ENCODE measurements at regions not wholly inside any gene's neighbourhood (a gene's known extent, or its start where the extent isn't known, plus 50 kb on each side); places are given as distances from the start of the nearest gene placed in this dataset.

GRCh38 chr22:49209452-49210195, 618.0 kb downstream of the BRD1 start:
- in situ Hi-C loops (cut with HindIII; ENCODE audit: low pct_unique_long_range_greater_than_20kb, low sequenced_read_pairs) = no loop called here
- DNase-seq (ENCODE audit: low read depth, low spot score) = no peak

- in situ Hi-C loops (cut with HindIII; ENCODE audit: low pct_unique_long_range_greater_than_20kb, low sequenced_read_pairs) = no loop called here
- DNase-seq (ENCODE audit: low read depth, low spot score) = no peak
Measured at GRCh38 chr22:49208768-49209252, 618.9 kb downstream of the BRD1 start.

- DNase-seq (ENCODE audit: low read depth, low spot score) = no peak
- in situ Hi-C loops (cut with HindIII; ENCODE audit: low pct_unique_long_range_greater_than_20kb, low sequenced_read_pairs) = no loop called here
Measured at GRCh38 chr22:49208004-49208402, 619.7 kb downstream of the BRD1 start.

- in situ Hi-C loops (cut with HindIII; ENCODE audit: low pct_unique_long_range_greater_than_20kb, low sequenced_read_pairs) = no loop called here
- DNase-seq (ENCODE audit: low read depth, low spot score) = no peak
Measured at GRCh38 chr22:49207008-49208003, 620.4 kb downstream of the BRD1 start.

GRCh38 chr22:49206281-49206680, 621.4 kb downstream of the BRD1 start:
- no peak for DNase-seq (ENCODE audit: low read depth, low spot score)
- in situ Hi-C loops (cut with HindIII; ENCODE audit: low pct_unique_long_range_greater_than_20kb, low sequenced_read_pairs) = no loop called here

GRCh38 chr22:49205483-49205800, 622.2 kb downstream of the BRD1 start:
- in situ Hi-C loops (cut with HindIII; ENCODE audit: low pct_unique_long_range_greater_than_20kb, low sequenced_read_pairs) = no loop called here
- DNase-seq (ENCODE audit: low read depth, low spot score) = no peak

GRCh38 chr22:49204599-49205482, 622.8 kb downstream of the BRD1 start:
- no peak for DNase-seq (ENCODE audit: low read depth, low spot score)
- in situ Hi-C loops (cut with HindIII; ENCODE audit: low pct_unique_long_range_greater_than_20kb, low sequenced_read_pairs) = no loop called here

GRCh38 chr22:49203859-49204598, 623.6 kb downstream of the BRD1 start:
- no peak for DNase-seq (ENCODE audit: low read depth, low spot score)
- in situ Hi-C loops (cut with HindIII; ENCODE audit: low pct_unique_long_range_greater_than_20kb, low sequenced_read_pairs) = no loop called here

GRCh38 chr22:49203091-49203858, 624.4 kb downstream of the BRD1 start:
- no peak for DNase-seq (ENCODE audit: low read depth, low spot score)
- in situ Hi-C loops (cut with HindIII; ENCODE audit: low pct_unique_long_range_greater_than_20kb, low sequenced_read_pairs) = no loop called here

- in situ Hi-C loops (cut with HindIII; ENCODE audit: low pct_unique_long_range_greater_than_20kb, low sequenced_read_pairs) = no loop called here
- DNase-seq (ENCODE audit: low read depth, low spot score) = no peak
Measured at GRCh38 chr22:49202226-49202625, 625.4 kb downstream of the BRD1 start.

GRCh38 chr22:49201046-49201970, 626.4 kb downstream of the BRD1 start:
- DNase-seq (ENCODE audit: low read depth, low spot score) = no peak
- in situ Hi-C loops (cut with HindIII; ENCODE audit: low pct_unique_long_range_greater_than_20kb, low sequenced_read_pairs) = no loop called here

- no peak for DNase-seq (ENCODE audit: low read depth, low spot score)
- in situ Hi-C loops (cut with HindIII; ENCODE audit: low pct_unique_long_range_greater_than_20kb, low sequenced_read_pairs) = no loop called here
Measured at GRCh38 chr22:49199224-49199623, 628.4 kb downstream of the BRD1 start.

GRCh38 chr22:49198705-49199084, 629.0 kb downstream of the BRD1 start:
- DNase-seq (ENCODE audit: low read depth, low spot score) = no peak
- in situ Hi-C loops (cut with HindIII; ENCODE audit: low pct_unique_long_range_greater_than_20kb, low sequenced_read_pairs) = no loop called here

GRCh38 chr22:49197986-49198704, 629.5 kb downstream of the BRD1 start:
- in situ Hi-C loops (cut with HindIII; ENCODE audit: low pct_unique_long_range_greater_than_20kb, low sequenced_read_pairs) = no loop called here
- no peak for DNase-seq (ENCODE audit: low read depth, low spot score)

- DNase-seq (ENCODE audit: low read depth, low spot score) = no peak
- in situ Hi-C loops (cut with HindIII; ENCODE audit: low pct_unique_long_range_greater_than_20kb, low sequenced_read_pairs) = no loop called here
Measured at GRCh38 chr22:49197505-49197904, 630.2 kb downstream of the BRD1 start.

Measured in SK-MEL-5 (cell line).